ENCODE measurements at regions not wholly inside any gene's neighbourhood (a gene's known extent, or its start where the extent isn't known, plus 50 kb on each side); places are given as distances from the start of the nearest gene placed in this dataset.

DNA sequence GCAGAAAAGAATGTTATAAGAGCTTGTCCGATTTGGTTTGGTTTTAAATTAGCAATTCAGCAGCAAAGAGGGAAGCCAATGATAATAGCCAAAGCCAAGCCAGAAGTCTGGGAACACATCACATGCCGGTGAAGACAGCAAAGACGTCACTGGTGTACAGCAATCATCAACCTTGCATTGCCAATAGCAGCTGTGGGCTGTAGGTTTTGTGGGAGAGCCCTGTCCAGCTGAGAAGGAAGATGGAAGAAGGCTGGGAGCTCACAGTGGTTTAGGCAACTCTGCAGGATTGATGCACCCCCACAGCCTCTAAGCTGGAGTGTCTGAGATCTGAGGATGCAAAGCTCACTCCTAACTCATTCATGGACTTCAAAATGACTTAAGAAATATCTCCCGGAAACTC is 338.7 kb downstream of the SIPA1L2 start:
- TF ChIP-seq, protein P1, sequence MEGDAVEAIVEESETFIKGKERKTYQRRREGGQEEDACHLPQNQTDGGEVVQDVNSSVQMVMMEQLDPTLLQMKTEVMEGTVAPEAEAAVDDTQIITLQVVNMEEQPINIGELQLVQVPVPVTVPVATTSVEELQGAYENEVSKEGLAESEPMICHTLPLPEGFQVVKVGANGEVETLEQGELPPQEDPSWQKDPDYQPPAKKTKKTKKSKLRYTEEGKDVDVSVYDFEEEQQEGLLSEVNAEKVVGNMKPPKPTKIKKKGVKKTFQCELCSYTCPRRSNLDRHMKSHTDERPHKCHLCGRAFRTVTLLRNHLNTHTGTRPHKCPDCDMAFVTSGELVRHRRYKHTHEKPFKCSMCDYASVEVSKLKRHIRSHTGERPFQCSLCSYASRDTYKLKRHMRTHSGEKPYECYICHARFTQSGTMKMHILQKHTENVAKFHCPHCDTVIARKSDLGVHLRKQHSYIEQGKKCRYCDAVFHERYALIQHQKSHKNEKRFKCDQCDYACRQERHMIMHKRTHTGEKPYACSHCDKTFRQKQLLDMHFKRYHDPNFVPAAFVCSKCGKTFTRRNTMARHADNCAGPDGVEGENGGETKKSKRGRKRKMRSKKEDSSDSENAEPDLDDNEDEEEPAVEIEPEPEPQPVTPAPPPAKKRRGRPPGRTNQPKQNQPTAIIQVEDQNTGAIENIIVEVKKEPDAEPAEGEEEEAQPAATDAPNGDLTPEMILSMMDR (IDR thresholded peaks at IDR 0.05; ENCODE audit: low read depth, low read length, poor library complexity, severe bottlenecking) = no peak
- no peak for TF ChIP-seq EZH2phosphoT487 (IDR thresholded peaks at IDR 0.05; ENCODE audit: borderline replicate concordance, low read length)

Data from DOHH2 (cell line).